Sigmoid colon (tissue), 6 donors: ENCODE measurements at regions not wholly inside any gene's neighbourhood (a gene's known extent, or its start where the extent isn't known, plus 50 kb on each side); places are given as distances from the start of the nearest gene placed in this dataset.

ENCODE experiments used
- DNase-seq: peaks from one replicate; pipeline ENCODE4 v3.0.0-alpha.2; 2019
- H3K27ac ChIP-seq, 4 donors: fragments of 200-600 bp; sonication (generic); one replicate each; pipeline ENCODE4 v1.5.1; 2016 to 2019; ENCODE audit warnings: mild to moderate bottlenecking in 1 of 4
- H3K27me3 ChIP-seq, 3 donors: fragments of 200-600 bp; sonication (generic); one replicate each; pipeline ENCODE4 v1.5.1; 2019; ENCODE audit warnings: mild to moderate bottlenecking in 1 of 3
- H3K36me3 ChIP-seq, 4 donors: fragments of 200-600 bp; sonication (generic); one replicate each; pipeline ENCODE4 v1.5.1; 2016 to 2019
- H3K4me1 ChIP-seq, 4 donors: fragments of 200-600 bp; sonication (generic); one replicate each; pipeline ENCODE4 v1.5.1; 2017 to 2019
- H3K4me3 ChIP-seq, 4 donors: fragments of 200-600 bp; sonication (generic); one replicate each; pipeline ENCODE4 v1.5.1; 2017 to 2019; ENCODE audit warnings: mild to moderate bottlenecking in 2 of 4, moderate library complexity in 1 of 4
- H3K9me3 ChIP-seq, 4 donors: fragments of 200-600 bp in 3 of 4; sonication (generic) in 3 of 4; one replicate each; pipeline versions ENCODE4 v1.5.1 to v1.6.1; 2013 to 2019
- EP300 ChIP-seq, 4 donors: sonication (generic); formaldehyde crosslinking; IDR thresholded peaks; one replicate each; pipeline ENCODE4 v1.6.1; 2017; ENCODE audit warnings: antibody characterized with exemption in 4 of 4
- POLR2A ChIP-seq, 2 donors: fragments of 450-650 bp; IDR thresholded peaks; one replicate each; pipeline ENCODE4 v1.6.1; 2016; ENCODE audit warnings: antibody characterized with exemption in 2 of 2, mild to moderate bottlenecking in 2 of 2, moderate library complexity in 2 of 2
- POLR2AphosphoS5 ChIP-seq, 4 donors: sonication (generic); formaldehyde crosslinking; IDR thresholded peaks; one replicate each; pipeline ENCODE4 v1.6.1; 2017; ENCODE audit warnings: antibody characterized with exemption in 4 of 4
- WGBS, 2 donors: extraction: QIAGEN DNeasy Blood & Tissue Kit; methylation state at CpG; one replicate each; pipeline ENCODE4 v1.1.7; 2013; 5-methylcytosine and 5-hydroxymethylcytosine counted together
- intact Hi-C: fragments of 100-400 bp; cut with DNase I; formaldehyde crosslinking; loops from one replicate; pipeline ENCODE4 v1.15.1; 2023
- TF ChIP-seq, protein P1 (sequence below), 4 experiments: fragments of 450-650 bp in 3 of 4; fragments of 200-600 bp in 1 of 4; IDR thresholded peaks; one replicate each; pipeline ENCODE4 v1.5.1; 2016 to 2019; ENCODE audit warnings: antibody characterized with exemption in 4 of 4, mild to moderate bottlenecking in 3 of 4, moderate library complexity in 2 of 4
- donor health status: healthy with polysubstance abuse.
- donor health status: healthy.

GRCh38 chr10:121232494-121232893 is 365.8 kb downstream of the FGFR2 start:
- TF ChIP-seq POLR2AphosphoS5 (IDR thresholded peaks at IDR 0.05): no peak
- TF ChIP-seq, protein P1, sequence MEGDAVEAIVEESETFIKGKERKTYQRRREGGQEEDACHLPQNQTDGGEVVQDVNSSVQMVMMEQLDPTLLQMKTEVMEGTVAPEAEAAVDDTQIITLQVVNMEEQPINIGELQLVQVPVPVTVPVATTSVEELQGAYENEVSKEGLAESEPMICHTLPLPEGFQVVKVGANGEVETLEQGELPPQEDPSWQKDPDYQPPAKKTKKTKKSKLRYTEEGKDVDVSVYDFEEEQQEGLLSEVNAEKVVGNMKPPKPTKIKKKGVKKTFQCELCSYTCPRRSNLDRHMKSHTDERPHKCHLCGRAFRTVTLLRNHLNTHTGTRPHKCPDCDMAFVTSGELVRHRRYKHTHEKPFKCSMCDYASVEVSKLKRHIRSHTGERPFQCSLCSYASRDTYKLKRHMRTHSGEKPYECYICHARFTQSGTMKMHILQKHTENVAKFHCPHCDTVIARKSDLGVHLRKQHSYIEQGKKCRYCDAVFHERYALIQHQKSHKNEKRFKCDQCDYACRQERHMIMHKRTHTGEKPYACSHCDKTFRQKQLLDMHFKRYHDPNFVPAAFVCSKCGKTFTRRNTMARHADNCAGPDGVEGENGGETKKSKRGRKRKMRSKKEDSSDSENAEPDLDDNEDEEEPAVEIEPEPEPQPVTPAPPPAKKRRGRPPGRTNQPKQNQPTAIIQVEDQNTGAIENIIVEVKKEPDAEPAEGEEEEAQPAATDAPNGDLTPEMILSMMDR (IDR thresholded peaks at IDR 0.05): no peak
- no peak for TF ChIP-seq EP300 (IDR thresholded peaks at IDR 0.05)
- TF ChIP-seq POLR2A (IDR thresholded peaks at IDR 0.05): no peak
- intact Hi-C loops: no loop called here
- no peak for DNase-seq

GRCh38 chr10:121235692-121236091 is 362.6 kb downstream of the FGFR2 start:
- 28 to 70% methylated on average over 2 of the region's 2 CpGs for WGBS, 2 donors
- peaks cover 0 to 8% (median 0%) of the 10 kb centered on the region in 4 donors for H3K4me1 ChIP-seq
- TF ChIP-seq EP300 (IDR thresholded peaks at IDR 0.05) (no peak), POLR2AphosphoS5 (IDR thresholded peaks at IDR 0.05) (no peak), POLR2A (IDR thresholded peaks at IDR 0.05) (no peak)
- TF ChIP-seq, protein P1 (IDR thresholded peaks at IDR 0.05): no peak

More at GRCh38 chr10:121232494-121232893, 365.8 kb downstream of the FGFR2 start:
- WGBS, 2 donors: 85 to 92% methylated on average over 10 of the region's 10 CpGs
- Histone ChIP-seq H3K36me3 (no peaks in the 10 kb centered on the region), H3K27me3 (no peaks in the 10 kb centered on the region), H3K4me3 (no peak overlapping the region), H3K27ac (no peak overlapping the region), H3K9me3 (no peaks in the 10 kb centered on the region), H3K4me1 (no peaks in the 10 kb centered on the region)

DNA sequence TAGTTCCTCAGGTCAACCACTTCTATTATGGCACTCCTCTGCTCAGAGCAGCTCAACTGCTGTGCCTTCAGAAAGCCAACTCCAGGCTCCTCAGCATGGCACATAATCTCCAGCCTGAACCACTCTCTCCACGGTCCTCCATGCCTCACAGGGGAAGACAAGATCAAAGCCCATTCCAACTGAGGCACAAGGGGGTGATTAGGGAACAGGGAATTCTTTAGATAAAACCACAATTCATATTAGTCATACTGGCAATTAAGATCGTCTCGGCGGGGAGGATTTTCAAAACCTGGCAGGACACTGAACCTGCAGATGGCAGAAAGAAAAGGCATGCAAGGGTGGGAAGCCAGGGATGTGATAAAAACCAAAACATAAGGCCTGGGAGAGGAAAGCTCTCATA is 361.6 kb downstream of the FGFR2 start:
- Histone ChIP-seq H3K27ac (no peak overlapping the region), H3K4me1 (peaks cover 0 to 8% (median 0%) of the 10 kb centered on the region in 4 donors), H3K4me3 (no peak overlapping the region), H3K27me3 (no peaks in the 10 kb centered on the region), H3K36me3 (no peaks in the 10 kb centered on the region), H3K9me3 (peaks cover 0 to 2% (median 0%) of the 10 kb centered on the region in 4 donors)
- DNase-seq: no peak
- intact Hi-C loops: no loop called here
- TF ChIP-seq EP300 (IDR thresholded peaks at IDR 0.05) (no peak), POLR2A (IDR thresholded peaks at IDR 0.05) (no peak)
- TF ChIP-seq, protein P1 (IDR thresholded peaks at IDR 0.05): no peak
- WGBS, 2 donors: 34 to 54% methylated on average over 4 of the region's 4 CpGs

More at GRCh38 chr10:121235692-121236091, 362.6 kb downstream of the FGFR2 start:
- intact Hi-C loops: no loop called here
- H3K27ac ChIP-seq: no peak overlapping the region
- H3K36me3 ChIP-seq: no peaks in the 10 kb centered on the region
- DNase-seq: no peak
- no peaks in the 10 kb centered on the region for H3K27me3 ChIP-seq
- H3K4me3 ChIP-seq: no peak overlapping the region
- peaks cover 0 to 2% (median 0%) of the 10 kb centered on the region in 4 donors for H3K9me3 ChIP-seq

GRCh38 chr10:121237718-121238117 is 360.5 kb downstream of the FGFR2 start:
- Histone ChIP-seq H3K27me3 (no peaks in the 10 kb centered on the region), H3K4me3 (no peak overlapping the region), H3K9me3 (peaks cover 0 to 2% (median 0%) of the 10 kb centered on the region in 4 donors), H3K36me3 (no peaks in the 10 kb centered on the region), H3K4me1 (peaks cover 0 to 8% (median 0%) of the 10 kb centered on the region in 4 donors), H3K27ac (no peak overlapping the region)
- DNase-seq: no peak
- WGBS, 2 donors: 64 to 75% methylated on average over 2 of the region's 2 CpGs
- intact Hi-C loops: no loop called here
- TF ChIP-seq POLR2AphosphoS5 (IDR thresholded peaks at IDR 0.05): no peak
- TF ChIP-seq EP300 (IDR thresholded peaks at IDR 0.05): no peak
- TF ChIP-seq POLR2A (IDR thresholded peaks at IDR 0.05): no peak
- TF ChIP-seq, protein P1 (IDR thresholded peaks at IDR 0.05): no peak

GRCh38 chr10:121240011-121240410 is 358.2 kb downstream of the FGFR2 start:
- Histone ChIP-seq H3K4me3 (no peak overlapping the region), H3K27me3 (no peaks in the 10 kb centered on the region), H3K4me1 (peaks cover 0 to 8% (median 0%) of the 10 kb centered on the region in 4 donors), H3K27ac (no peak overlapping the region), H3K9me3 (peaks cover 0 to 2% (median 0%) of the 10 kb centered on the region in 4 donors), H3K36me3 (no peaks in the 10 kb centered on the region)
- intact Hi-C loops: no loop called here
- no peak for DNase-seq
- TF ChIP-seq POLR2AphosphoS5 (IDR thresholded peaks at IDR 0.05): no peak
- TF ChIP-seq, protein P1 (IDR thresholded peaks at IDR 0.05): no peak
- no peak for TF ChIP-seq EP300 (IDR thresholded peaks at IDR 0.05)
- TF ChIP-seq POLR2A (IDR thresholded peaks at IDR 0.05): no peak
- WGBS, 2 donors: 10 to 53% methylated on average over 4 of the region's 4 CpGs
